ENCODE measurements at regions not wholly inside any gene's neighbourhood (a gene's known extent, or its start where the extent isn't known, plus 50 kb on each side); places are given as distances from the start of the nearest gene placed in this dataset.

DNA sequence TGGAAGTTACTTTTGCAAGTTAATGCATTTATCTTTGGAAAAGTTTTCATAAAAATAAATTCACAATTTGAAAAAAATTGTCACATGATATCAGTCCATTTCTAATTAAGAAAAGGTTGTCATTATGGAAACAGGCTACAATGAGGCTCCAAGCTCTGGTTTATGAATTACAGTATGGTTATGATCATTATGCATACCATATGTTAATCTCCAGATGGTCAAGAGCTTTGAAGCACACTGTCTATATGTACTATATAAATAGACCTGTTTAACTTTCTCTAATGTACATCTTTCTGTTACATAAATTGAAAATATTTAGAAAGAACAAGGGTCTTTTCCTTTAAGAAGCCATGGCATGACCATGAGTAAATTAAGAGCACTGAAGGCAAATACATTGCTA lies 2338.8 kb downstream of the PCDH7 start:
- no peak overlapping the region for H3K4me3 ChIP-seq (ENCODE audit: low read depth, low read length)
- ChIA-PET CTCF (no interaction called here), POLR2A (no interaction called here)
- TF ChIP-seq, protein P1, sequence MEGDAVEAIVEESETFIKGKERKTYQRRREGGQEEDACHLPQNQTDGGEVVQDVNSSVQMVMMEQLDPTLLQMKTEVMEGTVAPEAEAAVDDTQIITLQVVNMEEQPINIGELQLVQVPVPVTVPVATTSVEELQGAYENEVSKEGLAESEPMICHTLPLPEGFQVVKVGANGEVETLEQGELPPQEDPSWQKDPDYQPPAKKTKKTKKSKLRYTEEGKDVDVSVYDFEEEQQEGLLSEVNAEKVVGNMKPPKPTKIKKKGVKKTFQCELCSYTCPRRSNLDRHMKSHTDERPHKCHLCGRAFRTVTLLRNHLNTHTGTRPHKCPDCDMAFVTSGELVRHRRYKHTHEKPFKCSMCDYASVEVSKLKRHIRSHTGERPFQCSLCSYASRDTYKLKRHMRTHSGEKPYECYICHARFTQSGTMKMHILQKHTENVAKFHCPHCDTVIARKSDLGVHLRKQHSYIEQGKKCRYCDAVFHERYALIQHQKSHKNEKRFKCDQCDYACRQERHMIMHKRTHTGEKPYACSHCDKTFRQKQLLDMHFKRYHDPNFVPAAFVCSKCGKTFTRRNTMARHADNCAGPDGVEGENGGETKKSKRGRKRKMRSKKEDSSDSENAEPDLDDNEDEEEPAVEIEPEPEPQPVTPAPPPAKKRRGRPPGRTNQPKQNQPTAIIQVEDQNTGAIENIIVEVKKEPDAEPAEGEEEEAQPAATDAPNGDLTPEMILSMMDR (IDR thresholded peaks at IDR 0.05; ENCODE audit: insufficient read depth, low read length, missing control alignments) = no peak
- DNase-seq (ENCODE audit: low read depth, low spot score) = no peak

DNA sequence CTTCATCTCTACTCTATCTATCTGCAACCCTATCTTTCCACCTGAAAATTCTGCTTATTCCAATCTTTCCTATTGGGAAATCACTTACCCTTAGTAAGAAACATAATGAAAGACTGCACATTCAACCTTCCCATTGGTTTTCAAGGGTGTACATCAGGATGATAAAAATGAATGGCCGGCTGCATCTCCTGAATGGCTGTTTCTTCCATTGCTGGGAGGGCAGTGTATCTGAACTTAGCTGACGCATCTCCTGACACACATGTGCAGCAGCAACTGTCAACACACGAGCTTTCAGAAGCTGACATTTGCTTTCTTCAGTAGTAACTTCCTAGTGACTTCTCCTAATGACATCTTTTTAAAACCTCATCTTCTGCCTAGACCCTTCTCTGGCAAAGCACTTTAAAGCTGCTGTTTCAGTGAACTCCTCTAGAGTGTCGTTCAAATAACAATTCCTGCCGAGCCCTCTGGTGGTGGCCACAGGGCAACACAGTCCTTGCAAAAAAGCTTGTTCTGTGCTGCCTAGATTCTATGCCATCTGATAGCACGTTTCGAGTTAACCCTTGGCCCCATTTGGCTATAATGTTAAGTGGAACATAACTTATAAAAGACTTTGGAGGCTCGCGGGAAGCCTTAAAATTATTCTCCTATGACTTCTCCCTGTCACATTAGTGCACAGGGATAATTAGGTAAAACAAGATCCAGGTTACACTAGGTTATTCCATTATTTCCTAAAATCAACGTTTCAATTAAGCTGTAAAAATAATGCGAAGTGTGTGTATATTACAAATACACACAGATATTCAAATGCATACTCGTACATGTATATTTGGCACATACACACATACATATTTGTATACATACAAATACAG lies 2340.7 kb downstream of the PCDH7 start:
- ChIA-PET CTCF (interaction anchor here (1.0 to 1.1 kb wide), 2 partner anchors 9 to 13 kb away, joined by 4 read pairs; no protein-coding TSS in a partner anchor), POLR2A (no interaction called here)
- DNase-seq (ENCODE audit: low read depth, low spot score) = no peak

DNA sequence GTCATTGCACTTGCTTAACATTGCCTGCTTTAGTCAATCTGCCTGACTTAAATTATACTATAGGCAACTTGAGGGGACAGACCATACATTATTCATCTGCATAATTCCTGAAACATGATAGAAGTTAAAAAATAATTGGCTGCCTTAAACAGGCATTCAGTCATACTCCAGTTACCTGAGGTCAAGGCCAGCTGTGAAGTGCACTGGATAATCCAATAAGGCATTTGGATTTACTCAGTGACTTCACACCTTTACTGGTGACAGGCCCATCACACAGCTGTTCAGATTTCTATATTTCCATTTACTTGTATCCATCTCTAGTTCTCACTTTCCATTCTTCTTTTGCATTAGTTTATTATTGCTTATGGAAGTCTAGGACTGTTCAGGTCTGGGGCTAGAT lies 2341.6 kb downstream of the PCDH7 start:
- TF ChIP-seq, protein P1 (IDR thresholded peaks at IDR 0.05; ENCODE audit: insufficient read depth, low read length, missing control alignments) = no peak
- ChIA-PET CTCF (no interaction called here), POLR2A (no interaction called here)
- H3K4me3 ChIP-seq (ENCODE audit: low read depth, low read length) = no peak overlapping the region
- DNase-seq (ENCODE audit: low read depth, low spot score) = no peak

More for the DNA sequence above, 2340.7 kb downstream of the PCDH7 start:
- H3K4me3 ChIP-seq (ENCODE audit: low read depth, low read length) = no peak overlapping the region
- TF ChIP-seq, protein P1 (IDR thresholded peaks at IDR 0.05; ENCODE audit: insufficient read depth, low read length, missing control alignments) = peak; percentile 77

DNA sequence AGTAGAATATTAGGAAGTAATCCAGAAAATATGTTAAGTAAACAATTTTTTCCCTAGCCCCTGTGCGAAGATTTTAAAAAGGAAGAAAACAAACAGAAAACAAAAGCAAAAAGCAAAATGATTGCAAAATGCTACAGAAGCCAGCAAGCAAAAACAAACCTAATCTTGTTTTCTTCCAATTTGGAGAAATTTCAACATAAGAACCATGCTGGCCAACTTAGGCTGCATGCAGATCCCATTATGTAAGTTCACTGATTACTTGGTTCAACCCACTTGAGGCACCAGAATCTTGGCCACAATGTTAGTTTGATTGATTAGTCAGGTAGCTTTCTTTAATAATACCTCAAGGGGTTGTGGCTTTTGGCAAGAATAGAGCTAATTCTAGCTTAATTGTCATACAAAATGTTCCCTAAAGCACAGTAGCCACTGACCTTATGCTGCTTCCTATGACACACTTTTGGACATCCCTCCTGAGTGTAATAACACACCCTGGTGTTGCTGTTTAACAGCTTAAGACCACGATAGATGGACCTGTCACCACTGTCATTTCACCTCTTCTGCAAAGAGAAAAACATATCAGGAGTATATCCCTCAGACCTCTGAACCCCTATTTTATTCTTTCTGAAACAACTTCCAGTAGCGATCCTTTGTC lies 2342.1 kb downstream of the PCDH7 start:
- H3K4me3 ChIP-seq (ENCODE audit: low read depth, low read length) = no peak overlapping the region
- POLR2A ChIA-PET = interaction anchor here (0.7 kb wide), 1 partner anchor 413 kb away, joined by 3 read pairs; no protein-coding TSS in a partner anchor
- CTCF ChIA-PET = no interaction called here
- TF ChIP-seq, protein P1 (IDR thresholded peaks at IDR 0.05; ENCODE audit: insufficient read depth, low read length, missing control alignments) = no peak
- no peak for DNase-seq (ENCODE audit: low read depth, low spot score)

DNA sequence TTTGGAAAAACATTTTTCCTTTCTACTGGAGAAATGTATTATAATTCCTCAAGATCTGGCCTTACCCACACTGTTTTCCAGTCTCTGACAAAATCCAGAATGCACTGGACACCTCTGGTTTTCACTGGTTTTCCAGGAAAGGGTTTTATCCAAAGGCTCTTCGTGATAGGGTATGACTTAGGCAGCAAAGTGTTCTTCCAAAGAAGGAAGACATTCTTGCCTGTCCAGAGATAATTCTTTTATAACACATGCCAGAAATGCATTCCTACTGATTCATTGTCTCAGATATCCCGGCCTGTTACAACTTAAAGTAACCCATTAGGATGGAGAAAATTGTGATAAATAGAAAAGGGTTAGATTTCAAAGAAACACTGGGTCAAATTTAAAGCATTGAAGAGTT lies 2343.1 kb downstream of the PCDH7 start:
- ChIA-PET CTCF (no interaction called here), POLR2A (no interaction called here)
- no peak for DNase-seq (ENCODE audit: low read depth, low spot score)
- no peak overlapping the region for H3K4me3 ChIP-seq (ENCODE audit: low read depth, low read length)
- TF ChIP-seq, protein P1 (IDR thresholded peaks at IDR 0.05; ENCODE audit: insufficient read depth, low read length, missing control alignments) = no peak

DNA sequence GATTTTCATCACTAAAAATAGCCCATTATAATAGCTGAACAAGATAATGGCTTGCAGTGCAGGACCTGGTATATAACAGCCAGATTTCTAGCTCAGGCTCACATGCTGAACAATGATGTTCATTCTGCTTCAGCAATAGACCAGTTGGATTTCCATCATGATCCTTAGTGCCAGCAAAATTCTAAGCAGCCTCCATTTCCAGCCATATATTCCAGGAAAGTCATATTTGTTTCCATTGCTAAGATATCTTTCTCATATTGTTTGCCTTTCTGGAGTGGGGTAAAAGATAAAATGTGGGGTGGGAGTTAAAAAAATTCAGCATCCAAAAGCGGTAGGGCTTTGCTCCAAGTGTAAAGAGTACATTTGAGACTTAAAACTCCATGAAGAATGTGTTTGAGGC lies 2344.1 kb downstream of the PCDH7 start:
- H3K4me3 ChIP-seq (ENCODE audit: low read depth, low read length) = no peak overlapping the region
- TF ChIP-seq, protein P1 (IDR thresholded peaks at IDR 0.05; ENCODE audit: insufficient read depth, low read length, missing control alignments) = no peak
- no peak for DNase-seq (ENCODE audit: low read depth, low spot score)
- CTCF ChIA-PET = no interaction called here
- POLR2A ChIA-PET = no interaction called here
